Sigmoid colon (tissue), 4 donors: ENCODE measurements at regions not wholly inside any gene's neighbourhood (a gene's known extent, or its start where the extent isn't known, plus 50 kb on each side); places are given as distances from the start of the nearest gene placed in this dataset.

Experiments used
- CTCF ChIP-seq, 4 experiments: fragments of 450-650 bp in 3 of 4; fragments of 200-600 bp in 1 of 4; IDR thresholded peaks; one replicate each; pipeline ENCODE4 v1.5.1; 2016 to 2019; ENCODE audit warnings: antibody characterized with exemption in 4 of 4, mild to moderate bottlenecking in 3 of 4, moderate library complexity in 2 of 4
- EP300 ChIP-seq, 4 donors: sonication (generic); formaldehyde crosslinking; IDR thresholded peaks; one replicate each; pipeline ENCODE4 v1.6.1; 2017; ENCODE audit warnings: antibody characterized with exemption in 4 of 4
- POLR2A ChIP-seq, 2 donors: fragments of 450-650 bp; IDR thresholded peaks; one replicate each; pipeline ENCODE4 v1.6.1; 2016; ENCODE audit warnings: antibody characterized with exemption in 2 of 2, mild to moderate bottlenecking in 2 of 2, moderate library complexity in 2 of 2
- POLR2AphosphoS5 ChIP-seq, 4 donors: sonication (generic); formaldehyde crosslinking; IDR thresholded peaks; one replicate each; pipeline ENCODE4 v1.6.1; 2017; ENCODE audit warnings: antibody characterized with exemption in 4 of 4

DNA sequence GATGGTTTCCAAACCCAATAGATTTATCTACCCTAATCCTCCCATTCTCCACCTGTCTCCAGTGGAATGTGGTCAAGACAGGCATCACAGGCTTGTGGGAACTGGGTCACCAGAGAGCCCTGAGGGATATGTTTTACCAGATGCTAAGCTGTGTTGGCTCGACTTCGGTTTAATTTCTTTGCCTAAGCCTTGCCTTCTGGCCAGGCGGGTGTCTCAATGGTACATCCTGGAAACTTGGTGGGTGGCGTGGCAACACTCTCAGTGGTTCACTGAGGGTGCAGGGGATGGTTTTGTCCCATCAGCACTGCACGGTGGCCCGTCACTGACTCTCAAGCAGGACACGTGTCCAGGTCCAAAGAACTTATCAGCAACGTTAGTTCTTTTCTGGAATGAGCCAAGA lies 192.2 kb downstream of the TENT4A start:
- TF ChIP-seq POLR2AphosphoS5 (IDR thresholded peaks at IDR 0.05): no peak
- no peak for TF ChIP-seq CTCF (IDR thresholded peaks at IDR 0.05)
- TF ChIP-seq POLR2A (IDR thresholded peaks at IDR 0.05): no peak
- TF ChIP-seq EP300 (IDR thresholded peaks at IDR 0.05): no peak
